MM.1S (cell line): ENCODE measurements at regions not wholly inside any gene's neighbourhood (a gene's known extent, or its start where the extent isn't known, plus 50 kb on each side); places are given as distances from the start of the nearest gene placed in this dataset.

ENCODE experiments used
- CTCF ChIP-seq: fragments of 300-600 bp; sonication (generic); IDR thresholded peaks from 2 replicates; pipeline ENCODE4 v1.5.1; 2016; ENCODE audit warnings: antibody characterized with exemption, low read length, mixed read lengths
- EZH2phosphoT487 ChIP-seq: fragments of 300-600 bp; sonication (generic); IDR thresholded peaks from 2 replicates; pipeline ENCODE4 v1.6.1; 2018; ENCODE audit warnings: antibody characterized with exemption, low read length

- TF ChIP-seq CTCF (no peak), EZH2phosphoT487 (no peak)
These were observed 80.0 kb upstream of the SLC34A2 start for GRCh38 chr4:25575611-25576010.
